ENCODE measurements at regions not wholly inside any gene's neighbourhood (a gene's known extent, or its start where the extent isn't known, plus 50 kb on each side); places are given as distances from the start of the nearest gene placed in this dataset.

- no peak for FAIRE-seq
- DNase-seq (ENCODE audit: insufficient read length, low spot score): no peak
Observed at GRCh38 chr15:98438907-98439306, 209.4 kb upstream of the IGF1R start.

- FAIRE-seq: no peak
- no peak for DNase-seq (ENCODE audit: insufficient read length, low spot score)
Observed at GRCh38 chr15:98439523-98439942, 208.8 kb upstream of the IGF1R start.

GRCh38 chr15:98440917-98441316 is 207.4 kb upstream of the IGF1R start:
- no peak for DNase-seq (ENCODE audit: insufficient read length, low spot score)
- peak; percentile 31 for FAIRE-seq

- DNase-seq (ENCODE audit: insufficient read length, low spot score) (no peak), FAIRE-seq (no peak)
Observed at GRCh38 chr15:98441599-98441998, 206.7 kb upstream of the IGF1R start.

GRCh38 chr15:98442379-98442833 is 205.9 kb upstream of the IGF1R start:
- peak; percentile 77 for FAIRE-seq
- DNase-seq (ENCODE audit: insufficient read length, low spot score): peak; percentile 86

GRCh38 chr15:98442901-98443300 is 205.4 kb upstream of the IGF1R start:
- DNase-seq (ENCODE audit: insufficient read length, low spot score): no peak
- no peak for FAIRE-seq

- no peak for DNase-seq (ENCODE audit: insufficient read length, low spot score)
- no peak for FAIRE-seq
Observed at GRCh38 chr15:98443526-98443925, 204.8 kb upstream of the IGF1R start.

GRCh38 chr15:98444138-98444537 is 204.2 kb upstream of the IGF1R start:
- no peak for DNase-seq (ENCODE audit: insufficient read length, low spot score)
- FAIRE-seq: no peak

GRCh38 chr15:98445315-98445714 is 203.0 kb upstream of the IGF1R start:
- FAIRE-seq: no peak
- DNase-seq (ENCODE audit: insufficient read length, low spot score): no peak

GRCh38 chr15:98446083-98446482 is 202.3 kb upstream of the IGF1R start:
- FAIRE-seq (no peak), DNase-seq (ENCODE audit: insufficient read length, low spot score) (no peak)

GRCh38 chr15:98447069-98447468 is 201.3 kb upstream of the IGF1R start:
- DNase-seq (ENCODE audit: insufficient read length, low spot score) (no peak), FAIRE-seq (no peak)

GRCh38 chr15:98451236-98451635 is 197.1 kb upstream of the IGF1R start:
- DNase-seq (ENCODE audit: insufficient read length, low spot score) (no peak), FAIRE-seq (no peak)

- FAIRE-seq (no peak), DNase-seq (ENCODE audit: insufficient read length, low spot score) (no peak)
Observed at GRCh38 chr15:98452238-98452637, 196.1 kb upstream of the IGF1R start.

GRCh38 chr15:98455904-98456303 is 192.4 kb upstream of the IGF1R start:
- DNase-seq (ENCODE audit: insufficient read length, low spot score): no peak
- no peak for FAIRE-seq

GRCh38 chr15:98476559-98476958 is 171.8 kb upstream of the IGF1R start:
- DNase-seq (ENCODE audit: insufficient read length, low spot score): no peak
- no peak for FAIRE-seq

- no peak for FAIRE-seq
- DNase-seq (ENCODE audit: insufficient read length, low spot score): no peak
Observed at GRCh38 chr15:98480844-98481243, 167.5 kb upstream of the IGF1R start.

- FAIRE-seq: no peak
Observed at GRCh38 chr15:98483575-98484130, 164.7 kb upstream of the IGF1R start.

GRCh38 chr15:98484914-98485313 is 163.4 kb upstream of the IGF1R start:
- no peak for FAIRE-seq
- no peak for DNase-seq (ENCODE audit: insufficient read length, low spot score)

More at GRCh38 chr15:98483575-98484130, 164.7 kb upstream of the IGF1R start:
- DNase-seq (ENCODE audit: insufficient read length, low spot score): no peak

- FAIRE-seq (no peak), DNase-seq (ENCODE audit: insufficient read length, low spot score) (no peak)
Observed at GRCh38 chr15:98485451-98485850, 162.9 kb upstream of the IGF1R start.

- DNase-seq (ENCODE audit: insufficient read length, low spot score) (no peak), FAIRE-seq (no peak)
Observed at GRCh38 chr15:98493966-98494511, 154.3 kb upstream of the IGF1R start.

- DNase-seq (ENCODE audit: insufficient read length, low spot score): no peak
- no peak for FAIRE-seq
Observed at GRCh38 chr15:98501192-98501591, 147.1 kb upstream of the IGF1R start.

- FAIRE-seq: no peak
- no peak for DNase-seq (ENCODE audit: insufficient read length, low spot score)
Observed at GRCh38 chr15:98501632-98502031, 146.7 kb upstream of the IGF1R start.

GRCh38 chr15:98503970-98504369 is 144.4 kb upstream of the IGF1R start:
- no peak for FAIRE-seq
- DNase-seq (ENCODE audit: insufficient read length, low spot score): no peak
